HepG2 (cell line): ENCODE measurements at regions not wholly inside any gene's neighbourhood (a gene's known extent, or its start where the extent isn't known, plus 50 kb on each side); places are given as distances from the start of the nearest gene placed in this dataset.

ENCODE experiments used
- CBX1 ChIP-seq: IDR thresholded peaks from one replicate; pipeline ENCODE4 v1.6.1; 2016; ENCODE audit warnings: antibody characterized with exemption, low read depth
- EP300 ChIP-seq, 3 experiments: sonication (generic) in 1 of 3; formaldehyde crosslinking in 1 of 3; IDR thresholded peaks; 2 replicates each; pipeline versions ENCODE4 v1.5.1 to v1.6.1; 2011 to 2020; ENCODE audit warnings: low read depth in 2 of 3, low read length in 2 of 3, borderline replicate concordance in 1 of 3, improper control_type of control experiment in 1 of 3, mild to moderate bottlenecking in 1 of 3, missing genetic modification reagents in 1 of 3, moderate library complexity in 1 of 3
- FOXK1 ChIP-seq: sonication (generic); formaldehyde crosslinking; IDR thresholded peaks from 2 replicates; pipeline ENCODE4 v1.4.0; 2020; ENCODE audit warnings: low read depth, missing genetic modification reagents, borderline replicate concordance
- GATAD1 ChIP-seq: IDR thresholded peaks from 2 replicates; pipeline ENCODE4 v1.6.1; 2016; ENCODE audit warnings: missing genetic modification reagents, missing compliant biosample characterization
- GPBP1L1 ChIP-seq: sonication (generic); formaldehyde crosslinking; IDR thresholded peaks from 2 replicates; pipeline ENCODE4 v1.5.0; 2020; ENCODE audit warnings: mild to moderate bottlenecking, missing genetic modification reagents
- KDM1A ChIP-seq: IDR thresholded peaks from 2 replicates; pipeline ENCODE4 v1.6.1; 2016; ENCODE audit warnings: missing compliant biosample characterization
- NFKB2 ChIP-seq: sonication (generic); formaldehyde crosslinking; IDR thresholded peaks from 2 replicates; pipeline ENCODE4 v1.4.0; 2020; ENCODE audit warnings: missing genetic modification reagents, borderline replicate concordance
- RAD51 ChIP-seq: fragments of 450-650 bp; IDR thresholded peaks from 2 replicates; pipeline ENCODE4 v1.6.1; 2016; ENCODE audit warnings: borderline replicate concordance
- RCOR2 ChIP-seq: IDR thresholded peaks from 2 replicates; pipeline ENCODE4 v1.6.1; 2016; ENCODE audit warnings: missing biosample characterization, missing genetic modification reagents
- RELA ChIP-seq: sonication (generic); formaldehyde crosslinking; IDR thresholded peaks from 2 replicates; pipeline ENCODE4 v1.4.0; 2020; ENCODE audit warnings: missing genetic modification reagents
- RORA ChIP-seq: sonication (generic); formaldehyde crosslinking; IDR thresholded peaks from 2 replicates; pipeline ENCODE4 v1.5.0; 2020; ENCODE audit warnings: mild to moderate bottlenecking, missing genetic modification reagents, moderate library complexity
- SNAI1 ChIP-seq: sonication (generic); formaldehyde crosslinking; IDR thresholded peaks from 2 replicates; pipeline ENCODE4 v1.5.0; 2020; ENCODE audit warnings: mild to moderate bottlenecking, missing genetic modification reagents, borderline replicate concordance
- SRSF1 ChIP-seq: fragments of 200-400 bp; formaldehyde crosslinking; optimal IDR thresholded peaks from 2 replicates; pipeline ENCODE3; 2017; ENCODE audit warnings: mild to moderate bottlenecking, low read depth, low read length, moderate library complexity
- TEAD3 ChIP-seq: optimal IDR thresholded peaks from 2 replicates; pipeline ENCODE3; 2016; ENCODE audit warnings: borderline replicate concordance
- THAP11 ChIP-seq: IDR thresholded peaks from 2 replicates; pipeline ENCODE4 v1.6.1; 2016; ENCODE audit warnings: missing biosample characterization, missing genetic modification reagents
- ZNF143 ChIP-seq: sonication (generic); formaldehyde crosslinking; IDR thresholded peaks from 2 replicates; pipeline ENCODE4 v1.4.0; 2020; ENCODE audit warnings: missing genetic modification reagents
- ZNF326 ChIP-seq: sonication (generic); formaldehyde crosslinking; IDR thresholded peaks from 2 replicates; pipeline ENCODE4 v1.4.0; 2020; ENCODE audit warnings: missing genetic modification reagents, borderline replicate concordance
- ZNF503 ChIP-seq: sonication (generic); formaldehyde crosslinking; IDR thresholded peaks from 2 replicates; pipeline ENCODE4 v1.4.0; 2020; ENCODE audit warnings: missing genetic modification reagents
- ZNF546 ChIP-seq: sonication (generic); formaldehyde crosslinking; conservative IDR thresholded peaks from 2 replicates; pipeline ENCODE4 v1.8.1; 2023; ENCODE audit warnings: mild to moderate bottlenecking, missing genetic modification reagents
- ZNF557 ChIP-seq: sonication (generic); formaldehyde crosslinking; IDR thresholded peaks from 2 replicates; pipeline ENCODE4 v1.4.0; 2020; ENCODE audit warnings: missing genetic modification reagents
- ZNF580 ChIP-seq: IDR thresholded peaks from 2 replicates; pipeline ENCODE4 v1.6.1; 2016; ENCODE audit warnings: low read depth, borderline replicate concordance
- ZNF737 ChIP-seq: sonication (generic); formaldehyde crosslinking; IDR thresholded peaks from 2 replicates; pipeline ENCODE4 v1.5.0; 2020; ENCODE audit warnings: missing genetic modification reagents, mild to moderate bottlenecking, borderline replicate concordance
- TF ChIP-seq, protein P1 (sequence below): sonication (generic); formaldehyde crosslinking; IDR thresholded peaks from 2 replicates; pipeline ENCODE4 v1.4.0; 2020; ENCODE audit warnings: missing genetic modification reagents
- TF ChIP-seq, protein P2 (sequence below): sonication (generic); formaldehyde crosslinking; IDR thresholded peaks from 2 replicates; pipeline ENCODE4 v1.5.1; 2020; ENCODE audit warnings: missing genetic modification reagents, mild to moderate bottlenecking, borderline replicate concordance

DNA sequence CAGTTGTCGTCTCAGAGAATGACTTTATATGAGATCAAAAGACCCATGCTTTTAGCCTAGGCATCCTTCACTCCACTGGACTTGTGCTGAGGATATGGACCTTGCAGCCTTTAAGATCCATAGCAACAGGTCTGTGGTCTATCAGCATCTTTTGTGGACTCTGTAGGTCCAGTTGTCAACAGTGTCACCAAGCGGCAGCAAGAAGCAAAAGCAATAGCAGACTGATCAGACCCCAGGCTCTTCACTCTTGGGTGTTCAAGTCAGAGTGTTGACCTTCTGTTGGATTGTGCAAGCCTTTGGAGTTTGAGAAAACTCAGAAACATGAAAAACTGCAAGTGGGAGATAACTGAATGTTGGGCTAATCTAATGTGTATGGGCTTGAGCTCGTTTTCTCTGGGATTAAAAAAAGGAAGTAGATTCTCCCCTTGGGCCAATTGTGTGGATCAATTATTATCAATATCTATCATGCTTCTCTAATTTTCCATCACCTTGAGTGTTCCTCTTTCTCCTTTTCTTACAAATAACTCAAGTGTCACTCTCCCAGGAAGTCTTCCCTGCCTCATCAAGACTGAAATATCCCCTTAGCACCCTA lies 144.2 kb downstream of the LYPLAL1 start (continued):
- TF ChIP-seq ZNF503 (CRISPR knock-in tag) = 0 out of 2 replicates have a peak, but pooled peaks have one; percentile 27
- TF ChIP-seq ZNF143 = no peak
- no peak for TF ChIP-seq RELA (CRISPR knock-in tag)
- TF ChIP-seq THAP11 (CRISPR knock-in tag) = peak; percentile 32; the same call in 1 of the 2 replicates
- peak; percentile 72; the same call in 1 of the 2 replicates for TF ChIP-seq KDM1A (CRISPR knock-in tag)
- peak; percentile 45; the same call in 1 of the 2 replicates for TF ChIP-seq RCOR2 (CRISPR knock-in tag)
- no peak for TF ChIP-seq GPBP1L1 (CRISPR knock-in tag)
- TF ChIP-seq FOXK1 (CRISPR knock-in tag) = peak; percentile 26; the same call in 1 of the 2 replicates
- TF ChIP-seq CBX1 = no peak
- no peak for TF ChIP-seq ZNF557 (CRISPR knock-in tag)
- no peak for TF ChIP-seq RAD51
- TF ChIP-seq ZNF326 (CRISPR knock-in tag) = no peak
- no peak for TF ChIP-seq SNAI1
- no peak for TF ChIP-seq GATAD1 (CRISPR knock-in tag)
- TF ChIP-seq SRSF1 = no peak
- no peak for TF ChIP-seq ZNF580 (CRISPR knock-in tag)
- TF ChIP-seq NFKB2 (CRISPR knock-in tag) = no peak
- TF ChIP-seq, protein P1, sequence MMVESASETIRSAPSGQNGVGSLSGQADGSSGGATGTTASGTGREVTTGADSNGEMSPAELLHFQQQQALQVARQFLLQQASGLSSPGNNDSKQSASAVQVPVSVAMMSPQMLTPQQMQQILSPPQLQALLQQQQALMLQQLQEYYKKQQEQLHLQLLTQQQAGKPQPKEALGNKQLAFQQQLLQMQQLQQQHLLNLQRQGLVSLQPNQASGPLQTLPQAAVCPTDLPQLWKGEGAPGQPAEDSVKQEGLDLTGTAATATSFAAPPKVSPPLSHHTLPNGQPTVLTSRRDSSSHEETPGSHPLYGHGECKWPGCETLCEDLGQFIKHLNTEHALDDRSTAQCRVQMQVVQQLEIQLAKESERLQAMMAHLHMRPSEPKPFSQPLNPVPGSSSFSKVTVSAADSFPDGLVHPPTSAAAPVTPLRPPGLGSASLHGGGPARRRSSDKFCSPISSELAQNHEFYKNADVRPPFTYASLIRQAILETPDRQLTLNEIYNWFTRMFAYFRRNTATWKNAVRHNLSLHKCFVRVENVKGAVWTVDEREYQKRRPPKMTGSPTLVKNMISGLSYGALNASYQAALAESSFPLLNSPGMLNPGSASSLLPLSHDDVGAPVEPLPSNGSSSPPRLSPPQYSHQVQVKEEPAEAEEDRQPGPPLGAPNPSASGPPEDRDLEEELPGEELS (CRISPR knock-in tag) = 0 out of 2 replicates have a peak, but pooled peaks have one; percentile 25
- no peak for TF ChIP-seq ZNF546 (CRISPR knock-in tag)
- 0 out of 4 replicates have a peak, but pooled peaks of 1 of the 2 experiments have one; percentile 25 for TF ChIP-seq EP300 (IDR thresholded peaks at IDR 0.05; ENCODE audit: low read depth in 2 of 2, low read length in 2 of 2)
- TF ChIP-seq EP300 (CRISPR knock-in tag; IDR thresholded peaks at IDR 0.05; ENCODE audit: borderline replicate concordance) = no peak
- TF ChIP-seq ZNF737 (CRISPR knock-in tag) = no peak
- TF ChIP-seq, protein P2, sequence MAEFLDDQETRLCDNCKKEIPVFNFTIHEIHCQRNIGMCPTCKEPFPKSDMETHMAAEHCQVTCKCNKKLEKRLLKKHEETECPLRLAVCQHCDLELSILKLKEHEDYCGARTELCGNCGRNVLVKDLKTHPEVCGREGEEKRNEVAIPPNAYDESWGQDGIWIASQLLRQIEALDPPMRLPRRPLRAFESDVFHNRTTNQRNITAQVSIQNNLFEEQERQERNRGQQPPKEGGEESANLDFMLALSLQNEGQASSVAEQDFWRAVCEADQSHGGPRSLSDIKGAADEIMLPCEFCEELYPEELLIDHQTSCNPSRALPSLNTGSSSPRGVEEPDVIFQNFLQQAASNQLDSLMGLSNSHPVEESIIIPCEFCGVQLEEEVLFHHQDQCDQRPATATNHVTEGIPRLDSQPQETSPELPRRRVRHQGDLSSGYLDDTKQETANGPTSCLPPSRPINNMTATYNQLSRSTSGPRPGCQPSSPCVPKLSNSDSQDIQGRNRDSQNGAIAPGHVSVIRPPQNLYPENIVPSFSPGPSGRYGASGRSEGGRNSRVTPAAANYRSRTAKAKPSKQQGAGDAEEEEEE (CRISPR knock-in tag) = no peak
- TF ChIP-seq TEAD3 (CRISPR knock-in tag) = peak; percentile 32
- no peak for TF ChIP-seq RORA (CRISPR knock-in tag)
